Right atrium auricular region (tissue), 2 donors: ENCODE measurements at regions not wholly inside any gene's neighbourhood (a gene's known extent, or its start where the extent isn't known, plus 50 kb on each side); places are given as distances from the start of the nearest gene placed in this dataset.

Experiments used
- DNase-seq: peaks from one replicate; pipeline ENCODE4 v3.0.0-alpha.2; 2019; ENCODE audit warnings: low spot score
- H3K27ac ChIP-seq, 2 donors: fragments of 200-600 bp; sonication (generic); 1 replicate in 1 of 2; 2 replicates in 1 of 2; pipeline ENCODE4 v1.5.1; 2016 to 2019
- H3K27me3 ChIP-seq, 2 donors: fragments of 200-600 bp; sonication (generic); one replicate each; pipeline versions ENCODE4 v1.5.1 to v1.6.0; 2017 to 2019
- H3K36me3 ChIP-seq: fragments of 200-600 bp; sonication (generic); one replicate; pipeline ENCODE4 v1.5.1; 2016
- H3K4me1 ChIP-seq, 2 donors: fragments of 200-600 bp; sonication (generic); one replicate each; pipeline versions ENCODE4 v1.5.1 to v1.6.0; 2017 to 2019
- H3K4me3 ChIP-seq, 2 donors: fragments of 200-600 bp; sonication (generic); 1 replicate in 1 of 2; 2 replicates in 1 of 2; pipeline ENCODE4 v1.5.1; 2017 to 2019; ENCODE audit warnings: mild to moderate bottlenecking in 1 of 2, moderate library complexity in 1 of 2
- H3K9me3 ChIP-seq, 2 donors: fragments of 200-600 bp; sonication (generic); one replicate each; pipeline ENCODE4 v1.5.1; 2019
- TF ChIP-seq, protein P1 (sequence below), 2 donors: fragments of 200-600 bp; sonication (generic); IDR thresholded peaks; one replicate each; pipeline ENCODE4 v1.5.1; 2019; ENCODE audit warnings: antibody characterized with exemption in 2 of 2

DNA sequence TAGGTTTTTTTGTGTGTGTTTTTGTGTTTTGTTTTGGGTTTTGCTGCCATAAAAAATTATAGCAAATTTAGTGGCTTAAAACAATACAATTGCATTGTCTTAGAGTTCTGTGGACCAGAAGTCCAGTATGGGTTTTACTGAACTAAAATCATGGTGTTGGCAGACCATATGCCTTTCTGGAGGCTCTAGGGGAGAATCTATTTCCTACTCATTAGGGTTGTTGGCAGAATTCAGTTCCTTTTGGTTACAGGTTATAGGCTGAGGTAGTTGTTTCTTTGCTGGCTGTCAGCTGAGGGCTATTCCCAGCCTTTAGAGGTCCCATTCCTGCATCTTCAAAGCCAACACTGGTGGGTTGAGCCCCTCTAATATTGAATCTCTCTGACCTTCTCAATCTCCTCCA lies 181.3 kb downstream of the IBTK start:
- H3K4me3 ChIP-seq = no peak overlapping the region
- H3K9me3 ChIP-seq = no peaks in the 10 kb centered on the region
- no peak for DNase-seq
- TF ChIP-seq, protein P1, sequence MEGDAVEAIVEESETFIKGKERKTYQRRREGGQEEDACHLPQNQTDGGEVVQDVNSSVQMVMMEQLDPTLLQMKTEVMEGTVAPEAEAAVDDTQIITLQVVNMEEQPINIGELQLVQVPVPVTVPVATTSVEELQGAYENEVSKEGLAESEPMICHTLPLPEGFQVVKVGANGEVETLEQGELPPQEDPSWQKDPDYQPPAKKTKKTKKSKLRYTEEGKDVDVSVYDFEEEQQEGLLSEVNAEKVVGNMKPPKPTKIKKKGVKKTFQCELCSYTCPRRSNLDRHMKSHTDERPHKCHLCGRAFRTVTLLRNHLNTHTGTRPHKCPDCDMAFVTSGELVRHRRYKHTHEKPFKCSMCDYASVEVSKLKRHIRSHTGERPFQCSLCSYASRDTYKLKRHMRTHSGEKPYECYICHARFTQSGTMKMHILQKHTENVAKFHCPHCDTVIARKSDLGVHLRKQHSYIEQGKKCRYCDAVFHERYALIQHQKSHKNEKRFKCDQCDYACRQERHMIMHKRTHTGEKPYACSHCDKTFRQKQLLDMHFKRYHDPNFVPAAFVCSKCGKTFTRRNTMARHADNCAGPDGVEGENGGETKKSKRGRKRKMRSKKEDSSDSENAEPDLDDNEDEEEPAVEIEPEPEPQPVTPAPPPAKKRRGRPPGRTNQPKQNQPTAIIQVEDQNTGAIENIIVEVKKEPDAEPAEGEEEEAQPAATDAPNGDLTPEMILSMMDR (IDR thresholded peaks at IDR 0.05) = no peak
- no peaks in the 10 kb centered on the region for H3K4me1 ChIP-seq
- no peaks in the 10 kb centered on the region for H3K36me3 ChIP-seq
- H3K27ac ChIP-seq = no peak overlapping the region
- no peaks in the 10 kb centered on the region for H3K27me3 ChIP-seq

DNA sequence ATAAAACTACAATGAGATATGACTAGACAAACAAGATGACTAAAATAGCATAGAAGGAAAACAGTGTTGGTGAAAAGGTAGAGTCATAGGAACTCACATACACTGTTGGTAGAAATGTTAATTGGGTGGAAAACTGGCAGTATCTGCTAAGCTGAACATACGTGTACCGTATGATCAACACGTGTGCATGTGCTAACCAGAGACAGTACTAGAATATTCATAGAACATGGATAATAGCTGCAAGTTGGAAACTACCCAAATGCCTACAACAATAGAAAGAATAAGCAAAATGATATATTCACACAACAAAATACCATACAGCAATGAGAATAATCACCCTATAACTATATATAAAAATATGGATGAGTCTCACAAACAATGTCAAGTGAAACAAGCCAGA lies 184.0 kb downstream of the IBTK start:
- TF ChIP-seq, protein P1 (IDR thresholded peaks at IDR 0.05) = no peak
- Histone ChIP-seq H3K36me3 (no peaks in the 10 kb centered on the region), H3K27me3 (no peaks in the 10 kb centered on the region), H3K4me1 (no peaks in the 10 kb centered on the region), H3K27ac (no peak overlapping the region), H3K9me3 (no peaks in the 10 kb centered on the region), H3K4me3 (no peak overlapping the region)
- no peak for DNase-seq

DNA sequence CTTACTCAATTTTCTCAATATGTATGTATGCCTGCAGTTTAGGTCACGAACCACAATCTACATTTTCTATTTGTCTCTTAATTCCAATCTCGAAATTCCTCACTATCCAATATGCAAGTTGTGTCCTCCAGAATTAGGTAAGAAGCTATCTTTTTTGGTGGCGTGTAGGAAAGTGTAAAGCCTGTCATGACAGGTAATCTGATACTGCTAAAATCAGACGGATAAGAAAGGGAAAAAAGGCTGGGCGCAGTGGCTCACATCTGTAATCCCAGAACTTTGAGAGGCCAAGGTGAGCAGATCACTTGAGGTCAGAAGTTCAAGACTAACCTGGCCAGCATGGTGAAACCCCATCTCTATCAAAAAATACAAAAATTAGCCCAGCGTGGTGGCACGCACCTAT lies 185.3 kb downstream of the IBTK start:
- Histone ChIP-seq H3K27me3 (no peaks in the 10 kb centered on the region), H3K27ac (no peak overlapping the region), H3K36me3 (no peaks in the 10 kb centered on the region), H3K9me3 (no peaks in the 10 kb centered on the region), H3K4me3 (no peak overlapping the region), H3K4me1 (peaks cover 0 to 4% of the 10 kb centered on the region in 2 donors)
- TF ChIP-seq, protein P1 (IDR thresholded peaks at IDR 0.05) = no peak
- DNase-seq = no peak

DNA sequence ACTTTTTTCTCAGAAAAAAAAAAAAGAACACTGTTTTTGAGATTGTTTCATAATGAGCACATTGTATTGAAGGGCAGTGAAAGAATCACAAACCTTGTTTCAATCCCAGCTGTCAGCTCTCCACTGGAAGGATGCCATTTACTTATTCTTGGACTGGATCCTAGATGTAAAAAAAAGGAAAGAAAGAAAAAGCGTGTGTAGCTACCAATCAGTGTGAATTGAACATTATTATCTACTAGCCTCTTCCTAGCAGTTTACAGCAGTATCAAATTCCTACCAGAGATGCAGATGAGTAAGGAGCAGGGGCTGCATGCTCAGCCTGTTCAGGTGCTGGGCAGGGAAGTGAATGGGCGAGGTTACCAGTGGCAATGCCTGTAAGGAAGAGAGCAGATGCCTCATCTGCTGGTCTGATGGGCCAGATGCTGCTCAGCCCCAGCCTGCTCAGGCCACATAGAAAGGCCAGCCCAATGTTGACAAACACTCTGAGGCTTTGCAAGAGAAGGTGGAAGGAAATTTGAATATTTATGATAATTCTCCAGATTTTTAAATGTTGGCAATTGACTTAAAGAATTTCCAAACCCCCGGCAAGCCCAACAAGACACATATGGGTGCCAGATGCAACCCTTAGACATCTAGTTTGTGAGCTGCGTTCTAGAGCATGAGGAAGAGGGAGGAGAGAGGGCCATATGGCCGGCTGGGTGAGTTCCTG lies 189.5 kb downstream of the IBTK start:
- H3K27me3 ChIP-seq = no peaks in the 10 kb centered on the region
- H3K36me3 ChIP-seq = no peaks in the 10 kb centered on the region
- peaks cover 0 to 4% of the 10 kb centered on the region in 2 donors for H3K4me1 ChIP-seq
- TF ChIP-seq, protein P1 (IDR thresholded peaks at IDR 0.05) = no peak
- H3K9me3 ChIP-seq = no peaks in the 10 kb centered on the region
- no peak for DNase-seq
- no peak overlapping the region for H3K27ac ChIP-seq
- no peak overlapping the region for H3K4me3 ChIP-seq

GRCh38 chr6:82056567-82056966 lies 191.0 kb downstream of the IBTK start:
- DNase-seq = no peak
- H3K36me3 ChIP-seq = no peaks in the 10 kb centered on the region
- no peak overlapping the region for H3K27ac ChIP-seq
- TF ChIP-seq, protein P1 (IDR thresholded peaks at IDR 0.05) = no peak
- H3K27me3 ChIP-seq = no peaks in the 10 kb centered on the region
- peaks cover 0 to 4% of the 10 kb centered on the region in 2 donors for H3K4me1 ChIP-seq
- H3K4me3 ChIP-seq = no peak overlapping the region
- H3K9me3 ChIP-seq = no peaks in the 10 kb centered on the region
